Natural killer cell (primary cell): ENCODE measurements at regions not wholly inside any gene's neighbourhood (a gene's known extent, or its start where the extent isn't known, plus 50 kb on each side); places are given as distances from the start of the nearest gene placed in this dataset.

Experiments used
- ATAC-seq, 3 donors: fragments of 150-1000 bp in 2 of 3; fragments of 200-7000 bp in 1 of 3; cut with Tn5 transposase; 1 replicate in 1 of 3; 2 replicates in 2 of 3; pipeline ENCODE4 v1.10.0; 2021; ENCODE audit warnings: mild to moderate bottlenecking in 2 of 3, moderate library complexity in 2 of 3
- DNase-seq, 2 donors: peaks; one replicate each; pipeline versions ENCODE4 v3.0.0 to v3.0.0-alpha.2; 2013 to 2021; ENCODE audit warnings: mixed read lengths in 1 of 2
- H3K27ac ChIP-seq: one replicate; pipeline ENCODE4 v1.5.1; 2013; ENCODE audit warnings: mild to moderate bottlenecking, low read length
- H3K27me3 ChIP-seq: one replicate; pipeline ENCODE4 v1.6.1; 2013; ENCODE audit warnings: low read length; ENCODE audit not compliant: control insufficient read depth, insufficient read depth
- H3K36me3 ChIP-seq: one replicate; pipeline ENCODE4 v1.6.1; 2013; ENCODE audit warnings: low read length; ENCODE audit not compliant: control insufficient read depth, insufficient read depth
- H3K4me1 ChIP-seq: one replicate; pipeline ENCODE4 v1.6.1; 2013; ENCODE audit warnings: low read length; ENCODE audit not compliant: control insufficient read depth, insufficient read depth
- H3K4me3 ChIP-seq: one replicate; pipeline ENCODE4 v1.5.1; 2013; ENCODE audit warnings: low read length
- H3K9me3 ChIP-seq: one replicate; pipeline ENCODE4 v1.6.1; 2013; ENCODE audit warnings: low read length; ENCODE audit not compliant: control insufficient read depth, insufficient read depth
- H3K27ac Mint-ChIP-seq, 2 donors: one replicate each; pipeline ENCODE4 v1.8.0; 2022; ENCODE audit warnings: mild to moderate bottlenecking in 2 of 2, mixed read lengths in 2 of 2, moderate library complexity in 1 of 2
- H3K27me3 Mint-ChIP-seq, 2 donors: one replicate each; pipeline ENCODE4 v1.8.0; 2022; ENCODE audit warnings: low read depth in 2 of 2, mixed read lengths in 2 of 2
- H3K36me3 Mint-ChIP-seq: one replicate; pipeline ENCODE4 v1.8.0; 2022; ENCODE audit warnings: mixed read lengths
- H3K4me1 Mint-ChIP-seq, 2 donors: one replicate each; pipeline ENCODE4 v1.8.0; 2022; ENCODE audit warnings: mixed read lengths in 2 of 2
- H3K4me3 Mint-ChIP-seq: one replicate; pipeline ENCODE4 v1.8.0; 2022; ENCODE audit warnings: mild to moderate bottlenecking, moderate library complexity, mixed read lengths
- H3K9me3 Mint-ChIP-seq, 2 donors: one replicate each; pipeline ENCODE4 v1.8.0; 2022; ENCODE audit warnings: mixed read lengths in 2 of 2
- CTCF ChIP-seq: fragments of 200-600 bp; IDR thresholded peaks from one replicate; pipeline ENCODE4 v1.8.0; 2022; ENCODE audit warnings: antibody characterized with exemption
- WGBS: methylation state at CpG from one replicate; pipeline ENCODE4 v1.1.7; 2013; ENCODE audit warnings: missing lambda C conversion rate; ENCODE audit not compliant: insufficient coverage; 5-methylcytosine and 5-hydroxymethylcytosine counted together
- intact Hi-C: fragments of 100-400 bp; cut with micrococcal nuclease; formaldehyde crosslinking; loops from one replicate; pipeline ENCODE4 v1.14.2; 2022

- Histone ChIP-seq H3K36me3 (no peaks in the 10 kb centered on the region), H3K9me3 (no peaks in the 10 kb centered on the region), H3K4me3 (no peak overlapping the region), H3K27ac (no peak overlapping the region), H3K27me3 (no peaks in the 10 kb centered on the region), H3K4me1 (no peaks in the 10 kb centered on the region)
- no peak overlapping the region for H3K27ac Mint-ChIP-seq
- H3K36me3 Mint-ChIP-seq = no peaks in the 10 kb centered on the region
- WGBS = no CpG with 5 or more reads among the region's 2 CpGs
- intact Hi-C loops = no loop called here
- no peaks in the 10 kb centered on the region for H3K9me3 Mint-ChIP-seq
- H3K4me3 Mint-ChIP-seq = no peak overlapping the region
- ATAC-seq (no peak), DNase-seq (no peak)
- H3K4me1 Mint-ChIP-seq = no peaks in the 10 kb centered on the region
- no peak for TF ChIP-seq CTCF
- no peaks in the 10 kb centered on the region for H3K27me3 Mint-ChIP-seq
These were observed 552.8 kb upstream of the NR5A2 start for GRCh38 chr1:199474738-199475137.

- H3K9me3 ChIP-seq = no peaks in the 10 kb centered on the region
- Mint-ChIP-seq H3K9me3 (no peaks in the 10 kb centered on the region), H3K4me1 (no peaks in the 10 kb centered on the region), H3K27ac (no peak overlapping the region), H3K27me3 (peaks cover 0 to 7% of the 10 kb centered on the region in 2 donors), H3K4me3 (no peak overlapping the region), H3K36me3 (no peaks in the 10 kb centered on the region)
- no peak for ATAC-seq
- no peak overlapping the region for H3K4me3 ChIP-seq
- intact Hi-C loops = no loop called here
- DNase-seq = no peak
- H3K4me1 ChIP-seq = no peaks in the 10 kb centered on the region
- TF ChIP-seq CTCF = no peak
- no peaks in the 10 kb centered on the region for H3K36me3 ChIP-seq
- no peak overlapping the region for H3K27ac ChIP-seq
- peaks cover 3% of the 10 kb centered on the region for H3K27me3 ChIP-seq
- 90% methylated on average over 3 of the region's 4 CpGs for WGBS
These were observed 545.1 kb upstream of the NR5A2 start for GRCh38 chr1:199482426-199482825.

GRCh38 chr1:199489594-199489993 is 537.9 kb upstream of the NR5A2 start:
- peaks cover 3% of the 10 kb centered on the region for H3K27me3 ChIP-seq
- Mint-ChIP-seq H3K9me3 (peaks cover 2 to 3% of the 10 kb centered on the region in 2 donors), H3K27ac (no peak overlapping the region), H3K4me3 (no peak overlapping the region), H3K27me3 (peaks cover 8 to 11% of the 10 kb centered on the region in 2 donors), H3K4me1 (no peaks in the 10 kb centered on the region), H3K36me3 (no peaks in the 10 kb centered on the region)
- intact Hi-C loops = no loop called here
- 63% methylated on average over 3 of the region's 3 CpGs for WGBS
- no peak for TF ChIP-seq CTCF
- peaks cover 4% of the 10 kb centered on the region for H3K9me3 ChIP-seq
- ATAC-seq (no peak), DNase-seq (no peak)
- H3K36me3 ChIP-seq = no peaks in the 10 kb centered on the region
- no peaks in the 10 kb centered on the region for H3K4me1 ChIP-seq
- H3K4me3 ChIP-seq = no peak overlapping the region
- no peak overlapping the region for H3K27ac ChIP-seq

GRCh38 chr1:199490769-199491527 is 536.6 kb upstream of the NR5A2 start:
- WGBS = 100% methylated on average over 2 of the region's 2 CpGs
- no peak for ATAC-seq
- Mint-ChIP-seq H3K4me1 (no peaks in the 10 kb centered on the region), H3K27ac (no peak overlapping the region), H3K4me3 (no peak overlapping the region), H3K36me3 (no peaks in the 10 kb centered on the region), H3K9me3 (peaks cover 5 to 9% of the 10 kb centered on the region in 2 donors), H3K27me3 (peaks cover 7 to 8% of the 10 kb centered on the region in 2 donors)
- Histone ChIP-seq H3K27ac (no peak overlapping the region), H3K4me3 (no peak overlapping the region), H3K4me1 (no peaks in the 10 kb centered on the region), H3K36me3 (no peaks in the 10 kb centered on the region), H3K9me3 (peaks cover 9% of the 10 kb centered on the region), H3K27me3 (no peaks in the 10 kb centered on the region)
- DNase-seq = no peak
- intact Hi-C loops = no loop called here
- TF ChIP-seq CTCF = no peak
